HL-60 (cell line): ENCODE measurements at regions not wholly inside any gene's neighbourhood (a gene's known extent, or its start where the extent isn't known, plus 50 kb on each side); places are given as distances from the start of the nearest gene placed in this dataset.
"Not testable (repeated sequence)": the region's sequence is repeated elsewhere in the genome, so short reads cannot be mapped to it uniquely, and the experiment has no call there.

Experiments
- REST ChIP-seq: IDR thresholded peaks from 2 replicates; pipeline ENCODE4 v1.6.1; 2012; ENCODE audit warnings: low read depth; ENCODE audit not compliant: insufficient replicate concordance
- TF ChIP-seq, protein P1 (sequence below): IDR thresholded peaks from one replicate; pipeline ENCODE4 v1.5.1; 2011; ENCODE audit warnings: low read length, control low read depth, inconsistent platforms; ENCODE audit not compliant: insufficient read depth

DNA sequence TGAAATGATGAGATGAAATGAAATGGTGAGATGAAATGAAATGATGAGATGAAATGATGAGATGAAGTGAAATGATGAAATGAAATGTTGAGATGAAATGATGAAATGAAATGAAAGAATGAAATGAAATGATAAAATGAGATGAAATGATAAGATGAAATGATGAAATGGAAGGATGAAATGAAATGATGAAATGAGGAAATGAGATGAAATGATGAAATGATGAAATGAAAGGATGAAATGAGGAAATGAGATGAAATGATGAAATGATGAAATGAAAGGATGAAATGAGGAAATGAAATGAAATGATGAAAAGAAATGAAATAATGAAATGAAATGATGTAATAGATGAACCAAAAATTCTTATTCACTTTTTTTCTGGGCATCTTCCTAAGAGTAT is 467.1 kb downstream of the FAM72C start:
- TF ChIP-seq, protein P1, sequence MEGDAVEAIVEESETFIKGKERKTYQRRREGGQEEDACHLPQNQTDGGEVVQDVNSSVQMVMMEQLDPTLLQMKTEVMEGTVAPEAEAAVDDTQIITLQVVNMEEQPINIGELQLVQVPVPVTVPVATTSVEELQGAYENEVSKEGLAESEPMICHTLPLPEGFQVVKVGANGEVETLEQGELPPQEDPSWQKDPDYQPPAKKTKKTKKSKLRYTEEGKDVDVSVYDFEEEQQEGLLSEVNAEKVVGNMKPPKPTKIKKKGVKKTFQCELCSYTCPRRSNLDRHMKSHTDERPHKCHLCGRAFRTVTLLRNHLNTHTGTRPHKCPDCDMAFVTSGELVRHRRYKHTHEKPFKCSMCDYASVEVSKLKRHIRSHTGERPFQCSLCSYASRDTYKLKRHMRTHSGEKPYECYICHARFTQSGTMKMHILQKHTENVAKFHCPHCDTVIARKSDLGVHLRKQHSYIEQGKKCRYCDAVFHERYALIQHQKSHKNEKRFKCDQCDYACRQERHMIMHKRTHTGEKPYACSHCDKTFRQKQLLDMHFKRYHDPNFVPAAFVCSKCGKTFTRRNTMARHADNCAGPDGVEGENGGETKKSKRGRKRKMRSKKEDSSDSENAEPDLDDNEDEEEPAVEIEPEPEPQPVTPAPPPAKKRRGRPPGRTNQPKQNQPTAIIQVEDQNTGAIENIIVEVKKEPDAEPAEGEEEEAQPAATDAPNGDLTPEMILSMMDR: not testable (repeated sequence)
- not testable (repeated sequence) for TF ChIP-seq REST
